HepG2 (cell line): ENCODE measurements at regions not wholly inside any gene's neighbourhood (a gene's known extent, or its start where the extent isn't known, plus 50 kb on each side); places are given as distances from the start of the nearest gene placed in this dataset.

ENCODE experiments used
- ATAC-seq: fragments of 200-7000 bp; cut with Tn5 transposase; 3 replicates; pipeline ENCODE4 v1.9.1; 2020; ENCODE audit warnings: mild to moderate bottlenecking, moderate library complexity
- BruUV-seq: library from RNA; stranded (reverse); fragments of 400-500 nt; replicated peaks from 2 replicates; lab custom pipeline; 2021; lab: Mats Ljungman, UMichigan
- CTCF ChIA-PET: fragments of 300-600 bp; formaldehyde crosslinking; extraction: SDS; loops from one replicate; lab custom pipeline; 2021; ENCODE audit warnings: low total read pairs, inconsistent platforms, low intra/inter-chr PET ratio; lab: Yijun Ruan, JAX
- POLR2A ChIA-PET: fragments of 350-600 bp; sonication (Branson Sonifier 250); formaldehyde crosslinking; loops from one replicate; lab custom pipeline; 2020; ENCODE audit warnings: antibody characterized with exemption, inconsistent platforms; lab: Yijun Ruan, JAX
- DNase-seq: peaks from one replicate; pipeline ENCODE4 v3.0.0-alpha.2; 2015; ENCODE audit warnings: low spot score
- FAIRE-seq: peaks from 3 replicates; lab custom pipeline; 2011; peaks lifted over from hg19 to GRCh38; lab: Jason Lieb, UNC
- H2AFZ ChIP-seq: one replicate; pipeline ENCODE4 v1.6.1; 2011; ENCODE audit warnings: low read length, inconsistent platforms
- H3K27ac ChIP-seq: fragments of 300-600 bp; 3 replicates; pipeline ENCODE4 v1.8.0; 2011; ENCODE audit warnings: mixed run types, mild to moderate bottlenecking, mixed read lengths, low read length, inconsistent platforms; ENCODE audit not compliant: insufficient read depth; ENCODE audit errors: extremely low read length
- H3K27me3 ChIP-seq, 2 experiments: fragments of 200-600 bp in 1 of 2; 2 replicates in 1 of 2; 3 replicates in 1 of 2; pipeline versions ENCODE4 v1.6.0 to v1.8.0; 2011; ENCODE audit warnings: low read length in 2 of 2, mild to moderate bottlenecking in 2 of 2, moderate library complexity in 2 of 2, inconsistent platforms in 1 of 2; ENCODE audit not compliant: insufficient read depth in 2 of 2, control insufficient read depth in 1 of 2
- H3K36me3 ChIP-seq, 2 experiments: fragments of 200-600 bp in 1 of 2; replicated peaks in 1 of 2; 2 replicates in 1 of 2; 3 replicates in 1 of 2; pipeline versions ENCODE4 v1.5.1 to v1.8.0; 2011; ENCODE audit warnings: low read length in 2 of 2, inconsistent platforms in 1 of 2; ENCODE audit not compliant: insufficient read depth in 2 of 2, control insufficient read depth in 1 of 2
- H3K4me1 ChIP-seq: 2 replicates; pipeline ENCODE4 v1.5.1; 2012; ENCODE audit warnings: low read length, inconsistent platforms; ENCODE audit not compliant: insufficient read depth
- H3K4me2 ChIP-seq: 2 replicates; pipeline ENCODE4 v1.6.0; 2011; ENCODE audit warnings: low read depth, low read length, inconsistent platforms
- H3K4me3 ChIP-seq, 3 experiments: fragments of 200-600 bp in 1 of 3; sonication (generic), shearing (Covaris generic) in 1 of 3; replicated peaks in 1 of 3; 2 replicates each; pipeline ENCODE4 v1.5.1; 2011 to 2016; ENCODE audit warnings: low read length in 3 of 3, inconsistent platforms in 2 of 3, low read depth in 2 of 3, mild to moderate bottlenecking in 2 of 3, control low read depth in 1 of 3, mixed read lengths in 1 of 3; ENCODE audit not compliant: insufficient read depth in 1 of 3
- H3K79me2 ChIP-seq: one replicate; pipeline ENCODE4 v1.6.1; 2011; ENCODE audit warnings: low read length, inconsistent platforms; ENCODE audit not compliant: insufficient read depth
- H3K9ac ChIP-seq: 2 replicates; pipeline ENCODE4 v1.6.0; 2011; ENCODE audit warnings: mild to moderate bottlenecking, low read depth, low read length, inconsistent platforms; ENCODE audit not compliant: insufficient read depth
- H3K9me3 ChIP-seq: 2 replicates; pipeline ENCODE4 v1.5.1; 2012; ENCODE audit warnings: mild to moderate bottlenecking, low read length
- H4K20me1 ChIP-seq: 2 replicates; pipeline ENCODE4 v1.6.0; 2011; ENCODE audit warnings: inconsistent platforms, mild to moderate bottlenecking, low read length, moderate library complexity; ENCODE audit not compliant: insufficient read depth
- GFI1 ChIP-seq: sonication (generic); formaldehyde crosslinking; IDR thresholded peaks from 2 replicates; pipeline ENCODE4 v1.5.0; 2020; ENCODE audit warnings: missing genetic modification reagents, mild to moderate bottlenecking, borderline replicate concordance
- HHEX ChIP-seq: IDR thresholded peaks from 2 replicates; pipeline ENCODE4 v1.6.1; 2016; ENCODE audit warnings: control low read depth
- JUNB ChIP-seq: sonication (generic); formaldehyde crosslinking; IDR thresholded peaks from 2 replicates; pipeline ENCODE4 v1.8.0; 2022; ENCODE audit warnings: missing genetic modification reagents, mild to moderate bottlenecking, borderline replicate concordance
- KLF11 ChIP-seq: IDR thresholded peaks from 2 replicates; pipeline ENCODE4 v1.6.1; 2016; ENCODE audit warnings: missing compliant biosample characterization
- LCORL ChIP-seq, 2 experiments: fragments of 450-650 bp in 1 of 2; sonication (generic) in 1 of 2; formaldehyde crosslinking in 1 of 2; IDR thresholded peaks; 2 replicates each; pipeline versions ENCODE4 v1.5.0 to v1.6.1; 2017 to 2020; ENCODE audit warnings: antibody characterized with exemption in 1 of 2, missing genetic modification reagents in 1 of 2
- SNAPC4 ChIP-seq: sonication (generic); formaldehyde crosslinking; IDR thresholded peaks from 2 replicates; pipeline ENCODE4 v1.4.0; 2020; ENCODE audit warnings: mild to moderate bottlenecking, missing genetic modification reagents
- ZBTB7A ChIP-seq: sonication (generic); formaldehyde crosslinking; IDR thresholded peaks from 2 replicates; pipeline ENCODE4 v1.8.0; 2022; ENCODE audit warnings: mild to moderate bottlenecking, missing genetic modification reagents
- in situ Hi-C: cut with HindIII; loops from 2 replicates; pipeline ENCODE4 v1.10.0; 2017; ENCODE audit warnings: low pct_unique_long_range_greater_than_20kb; ENCODE audit not compliant: extremely low pct_ligation_motif_present
- intact Hi-C: fragments of 100-400 bp; cut with micrococcal nuclease; formaldehyde crosslinking; loops from one replicate; pipeline ENCODE4 v1.10.0; 2022; ENCODE audit not compliant: unreplicated experiment

- BruUV-seq: no TSS peak
- Histone ChIP-seq H3K4me3 (no peak overlapping the region), H3K4me1 (no peaks in the 10 kb centered on the region), H3K27ac (no peak overlapping the region), H3K36me3 (no peaks in the 10 kb centered on the region), H3K27me3 (no peaks in the 10 kb centered on the region), H4K20me1 (no peaks in the 10 kb centered on the region), H3K4me2 (no peak overlapping the region), H3K9ac (no peak overlapping the region), H2AFZ (no peak overlapping the region), H3K79me2 (no peaks in the 10 kb centered on the region), H3K9me3 (no peaks in the 10 kb centered on the region)
- intact Hi-C loops: no loop called here
- ChIA-PET CTCF (no interaction called here), POLR2A (no interaction called here)
- TF ChIP-seq HHEX (CRISPR knock-in tag) (no peak), GFI1 (CRISPR knock-in tag) (no peak), LCORL (IDR thresholded peaks at IDR 0.05) (no peak), LCORL (CRISPR knock-in tag; IDR thresholded peaks at IDR 0.05) (no peak), KLF11 (CRISPR knock-in tag) (no peak), JUNB (CRISPR knock-in tag) (no peak), SNAPC4 (CRISPR knock-in tag) (no peak), ZBTB7A (no peak)
- ATAC-seq: no peak
- in situ Hi-C loops: no loop called here
- no peak for FAIRE-seq
- no peak for DNase-seq
These were observed 194.3 kb upstream of the CT83 start for GRCh38 chrX:116657071-116657470.
